Middle frontal gyrus (tissue), 1 donor: ENCODE measurements at regions not wholly inside any gene's neighbourhood (a gene's known extent, or its start where the extent isn't known, plus 50 kb on each side); places are given as distances from the start of the nearest gene placed in this dataset.
"Not testable (repeated sequence)": the region's sequence is repeated elsewhere in the genome, so short reads cannot be mapped to it uniquely, and the experiment has no call there.

Source experiments
- DNase-seq: peaks from one replicate; pipeline ENCODE4 v3.0.0-alpha.2; 2015; ENCODE audit warnings: low spot score; ENCODE audit errors: extremely low spot score

GRCh38 chr12:113726254-113726819 is 239.8 kb downstream of the RBM19 start:
- no peak for DNase-seq

DNA sequence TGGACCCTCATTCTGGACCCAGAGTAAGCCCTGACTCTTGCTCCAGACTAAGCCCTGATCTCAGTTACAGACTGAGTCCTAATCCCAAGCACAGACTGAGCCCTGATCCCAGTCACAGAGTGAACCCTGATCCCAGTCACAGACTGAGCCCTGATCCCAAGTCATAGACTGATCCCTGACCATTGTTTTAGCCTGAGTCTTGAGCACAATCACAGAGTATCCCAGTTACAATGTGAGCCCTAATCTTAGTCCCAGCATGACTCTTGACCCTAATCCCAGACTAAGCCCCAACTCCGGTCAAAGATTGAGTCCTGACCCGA is 240.6 kb downstream of the RBM19 start:
- DNase-seq: no peak

DNA sequence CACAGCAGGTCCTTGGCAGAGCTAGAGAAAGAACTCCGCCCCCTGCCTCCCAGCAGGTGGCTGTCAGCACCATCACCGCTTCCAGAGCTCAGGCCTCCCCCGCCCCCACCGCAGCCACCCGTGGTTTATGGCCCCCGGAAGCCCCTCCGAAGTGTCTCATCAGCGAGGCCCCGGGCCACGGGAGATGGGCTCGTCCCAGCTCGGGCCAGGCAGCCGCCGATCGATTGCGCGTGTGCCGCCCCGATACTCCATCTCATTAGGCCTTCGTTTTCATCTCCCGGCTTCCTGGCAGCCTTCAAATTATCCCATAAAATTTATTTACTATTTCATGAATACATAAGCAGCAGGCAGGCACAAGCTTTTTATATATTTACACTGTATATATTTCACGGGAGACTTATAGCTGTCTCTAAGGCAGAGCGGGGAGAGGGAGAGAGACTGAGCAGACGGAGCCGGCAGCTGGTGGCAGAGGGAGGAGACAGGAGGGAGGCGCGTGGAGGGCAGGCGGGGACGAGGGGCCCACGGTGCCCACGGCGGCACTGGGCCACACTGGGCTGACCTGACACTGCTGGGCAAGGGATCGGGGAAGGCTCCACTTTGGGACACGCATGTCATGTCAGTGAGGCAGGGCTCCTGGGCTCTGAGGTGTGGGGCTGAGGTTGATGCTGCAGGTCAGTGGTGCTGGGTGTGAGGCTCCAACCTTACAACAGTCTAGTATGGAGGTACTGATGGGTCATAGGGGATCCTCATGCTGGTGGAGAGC is 241.2 kb downstream of the RBM19 start:
- no peak for DNase-seq

GRCh38 chr12:113723631-113724030 is 242.5 kb downstream of the RBM19 start:
- no peak for DNase-seq

DNA sequence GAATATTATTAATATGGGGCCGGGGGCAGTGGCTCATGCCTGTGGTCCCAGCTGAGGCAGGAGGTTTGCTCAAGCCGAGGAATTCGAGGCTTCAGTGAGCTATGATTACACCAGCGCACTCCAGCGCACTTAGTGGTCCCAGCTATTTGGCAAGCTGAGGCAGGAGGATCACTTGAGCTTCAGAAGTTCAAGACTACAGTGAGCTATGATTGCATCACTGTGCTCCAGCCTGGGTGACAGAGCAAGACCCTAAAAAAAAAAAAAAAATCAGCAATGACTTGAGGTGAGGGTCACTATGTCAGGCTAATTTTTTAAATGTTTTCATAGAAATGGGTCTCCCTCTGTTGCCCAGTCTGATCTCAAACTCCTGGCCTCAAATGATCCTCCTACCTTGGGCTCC is 243.4 kb downstream of the RBM19 start:
- no peak for DNase-seq

DNA sequence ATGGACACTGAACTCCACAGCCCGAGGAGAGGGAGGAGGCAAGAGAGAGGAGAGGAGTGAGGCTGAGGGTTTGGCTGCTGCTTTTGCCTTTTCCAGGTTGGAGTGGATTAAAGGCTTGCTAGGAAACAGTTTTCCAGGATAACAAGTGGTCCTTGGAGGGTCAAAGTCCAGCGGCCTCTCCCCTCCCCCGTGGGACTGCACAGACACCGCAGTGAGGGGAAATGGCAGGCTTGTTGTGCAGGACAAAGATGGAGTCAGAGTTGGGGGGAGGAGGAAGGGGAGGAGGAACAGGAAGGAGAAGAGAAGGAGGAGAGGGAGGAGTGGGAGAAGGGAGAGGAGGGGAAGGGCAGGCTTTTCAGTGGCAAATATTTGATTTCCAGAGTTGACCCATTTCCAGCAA is 245.5 kb downstream of the RBM19 start:
- DNase-seq: no peak

DNA sequence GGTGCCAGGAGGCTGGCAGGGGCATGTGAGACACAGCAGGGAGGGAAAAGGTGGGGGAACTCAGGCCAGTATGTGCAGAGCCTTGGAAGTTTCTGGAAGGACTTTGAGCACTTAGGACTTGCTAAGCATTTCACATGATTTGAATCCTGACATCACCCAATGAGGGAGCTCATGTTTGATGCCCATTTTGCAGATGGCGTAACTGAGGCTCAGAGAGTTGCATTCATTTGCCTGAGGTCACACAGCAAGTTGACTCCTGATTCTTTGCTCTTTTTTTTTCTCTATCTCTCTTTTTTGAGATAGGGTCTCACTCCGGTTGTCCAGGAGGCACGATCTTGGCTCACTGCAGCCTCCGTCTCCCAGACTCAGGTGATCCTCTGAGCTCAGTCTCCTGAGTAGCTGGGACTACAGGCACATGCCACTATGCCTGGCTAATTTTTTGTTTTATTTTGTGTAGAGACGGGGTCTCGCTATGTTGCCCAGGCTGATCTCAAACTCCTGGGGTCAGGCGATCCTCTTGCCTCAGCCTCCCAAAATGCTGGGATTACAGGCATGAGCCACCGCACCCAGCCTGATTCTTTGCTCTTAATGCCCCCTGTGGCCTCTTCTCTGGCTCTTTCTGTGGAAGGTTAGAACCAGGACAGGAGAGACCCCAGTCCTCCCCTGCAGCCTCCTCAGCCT is 246.1 kb downstream of the RBM19 start:
- no peak for DNase-seq

GRCh38 chr12:113713156-113713555 is 241.5 kb upstream of the LHX5 start:
- no peak for DNase-seq

- no peak for DNase-seq
These were observed 240.8 kb upstream of the LHX5 start for GRCh38 chr12:113712481-113712880.

DNA sequence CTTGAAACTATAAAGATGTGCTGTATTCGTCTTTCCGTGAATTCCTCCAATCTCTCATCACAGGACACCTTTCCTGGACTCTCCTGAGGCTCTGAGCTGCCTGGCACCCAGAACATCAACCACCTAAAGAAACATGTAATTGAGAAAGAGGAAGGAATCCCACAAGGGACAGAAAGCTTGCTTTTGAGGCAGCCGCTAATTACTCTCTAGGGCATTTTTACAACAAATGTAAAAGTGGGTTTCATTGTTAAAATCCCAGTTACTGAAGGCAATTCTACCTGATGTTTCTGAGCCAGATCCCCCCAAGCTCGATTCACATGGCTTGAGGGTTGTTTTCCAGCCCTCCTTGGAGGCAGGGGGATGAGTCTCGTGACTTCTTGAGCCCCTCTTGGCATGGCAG is 238.5 kb upstream of the LHX5 start:
- DNase-seq: no peak

- no peak for DNase-seq
These were observed 237.8 kb upstream of the LHX5 start for GRCh38 chr12:113709456-113709855.

GRCh38 chr12:113702836-113703235 is 231.2 kb upstream of the LHX5 start:
- DNase-seq: no peak

GRCh38 chr12:113702276-113702675 is 230.6 kb upstream of the LHX5 start:
- DNase-seq: no peak

GRCh38 chr12:113700943-113701342 is 229.3 kb upstream of the LHX5 start:
- DNase-seq: no peak

DNA sequence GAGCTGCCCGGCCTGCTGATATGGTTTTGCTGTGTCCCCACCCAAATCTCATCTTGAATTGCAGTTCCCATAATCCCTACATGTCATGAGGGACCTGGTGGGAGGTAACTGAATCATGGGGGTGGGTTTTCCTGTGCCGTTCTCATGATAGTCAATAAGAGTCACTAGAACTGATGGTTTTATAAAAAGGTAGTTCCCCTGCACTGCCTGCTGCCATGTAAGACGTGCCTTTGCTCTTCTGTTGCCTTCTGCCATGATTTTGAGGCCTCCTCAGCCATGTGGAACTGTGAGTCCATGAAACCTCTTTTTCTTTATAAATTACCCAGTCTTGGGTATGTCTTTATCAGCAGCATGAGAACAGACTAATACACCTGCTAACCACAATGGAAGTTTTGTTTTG is 228.3 kb upstream of the LHX5 start:
- DNase-seq: not testable (repeated sequence)

- no peak for DNase-seq
These were observed 226.8 kb upstream of the LHX5 start for GRCh38 chr12:113698510-113698858.

- no peak for DNase-seq
These were observed 226.2 kb upstream of the LHX5 start for GRCh38 chr12:113697651-113698509.

DNA sequence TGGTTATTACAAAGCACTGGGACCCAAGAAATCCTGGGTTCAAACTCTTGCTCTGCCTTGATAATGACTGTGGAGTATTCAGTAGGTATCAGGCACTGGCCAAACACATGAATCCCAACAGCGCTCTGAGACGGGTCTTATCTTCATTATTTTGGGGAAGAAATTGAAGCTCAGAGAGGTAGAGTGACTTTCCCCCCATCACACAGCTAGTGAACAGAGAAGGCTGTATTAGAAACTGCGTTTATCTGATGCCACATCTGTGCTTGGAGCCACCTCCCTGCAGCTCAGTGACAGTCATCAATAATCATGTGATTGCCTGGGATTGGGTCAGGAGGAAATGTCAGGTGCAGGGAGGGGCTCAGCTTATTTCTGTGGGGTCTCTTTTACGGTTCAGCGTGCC is 225.4 kb upstream of the LHX5 start:
- DNase-seq: no peak

DNA sequence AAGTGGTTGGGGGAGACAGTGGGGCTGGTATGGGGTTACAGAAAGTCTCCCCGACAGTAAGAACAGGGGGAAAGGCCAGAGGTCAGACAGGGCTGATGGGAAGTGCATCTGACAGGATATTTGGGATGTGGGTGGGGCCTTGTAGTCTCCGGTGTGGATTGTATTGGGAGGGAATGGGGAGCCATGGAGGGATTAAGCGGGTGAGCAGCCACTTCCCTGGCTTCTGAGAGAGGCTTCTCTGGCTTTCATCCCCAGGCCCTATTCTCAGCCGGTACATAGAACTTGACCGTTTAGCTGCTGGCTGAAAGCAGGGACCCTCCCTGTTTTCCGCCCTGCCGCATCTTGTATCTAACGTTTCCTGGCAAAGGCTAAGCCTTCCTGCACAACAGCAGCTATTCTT is 222.0 kb upstream of the LHX5 start:
- no peak for DNase-seq

DNA sequence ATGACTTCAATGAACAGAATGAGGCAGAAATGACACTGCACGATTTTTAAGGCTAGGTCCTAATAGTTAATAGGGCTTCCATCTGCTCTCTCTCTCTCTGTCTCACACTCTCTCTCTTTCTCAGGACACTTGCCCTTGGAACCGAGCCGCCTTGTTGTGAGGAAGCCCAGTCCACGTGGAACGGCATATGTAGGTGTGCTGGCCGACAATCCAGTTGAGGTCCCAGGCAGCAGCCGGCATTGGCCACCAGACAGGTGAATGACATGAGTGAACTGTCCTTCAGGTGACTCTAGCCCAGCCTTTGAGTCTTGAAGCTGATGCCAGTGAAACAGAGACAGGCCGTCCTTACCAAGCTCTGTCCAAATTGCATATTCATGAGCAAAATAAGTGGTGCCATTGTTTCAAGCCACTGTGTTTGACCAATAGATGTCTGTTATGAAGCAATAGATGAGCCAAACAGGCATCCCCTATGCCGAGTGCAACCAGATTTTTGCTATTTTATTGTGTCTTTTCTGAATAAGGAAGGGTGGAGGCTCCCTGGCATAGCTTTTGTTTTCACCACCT is 217.5 kb upstream of the LHX5 start:
- no peak for DNase-seq

- no peak for DNase-seq
These were observed 216.6 kb upstream of the LHX5 start for GRCh38 chr12:113688313-113688712.
